Panc1 (cell line): ENCODE measurements at regions not wholly inside any gene's neighbourhood (a gene's known extent, or its start where the extent isn't known, plus 50 kb on each side); places are given as distances from the start of the nearest gene placed in this dataset.

Source experiments
- ATAC-seq: fragments of 200-7000 bp; cut with Tn5 transposase; 2 replicates; pipeline ENCODE4 v1.9.1; 2020; ENCODE audit warnings: mild to moderate bottlenecking, moderate library complexity
- BruUV-seq: library from RNA; stranded (reverse); fragments of 400-500 nt; replicated peaks from 2 replicates; lab custom pipeline; 2021; lab: Mats Ljungman, UMichigan
- CTCF ChIA-PET: fragments of 300-600 bp; sonication (Branson Sonifier 250); formaldehyde crosslinking; loops from one replicate; lab custom pipeline; 2022; ENCODE audit warnings: antibody characterized with exemption; lab: Charles Lee
- POLR2A ChIA-PET: fragments of 300-600 bp; sonication (Branson Sonifier 250); formaldehyde crosslinking; loops from one replicate; lab custom pipeline; 2022; ENCODE audit warnings: antibody characterized with exemption; lab: Charles Lee
- DNase-seq: peaks from one replicate; pipeline ENCODE4 v3.0.0-alpha.2; 2010; ENCODE audit warnings: low read depth, low spot score
- H3K27ac ChIP-seq: 2 replicates; pipeline ENCODE4 v1.5.1; 2011; ENCODE audit warnings: mild to moderate bottlenecking, low read length, inconsistent platforms
- H3K27me3 ChIP-seq: fragments of 200-500 bp; sonication (Bioruptor generic); 2 replicates; pipeline ENCODE4 v1.6.0; 2014; ENCODE audit warnings: low read length, inconsistent platforms; ENCODE audit not compliant: control insufficient read depth, insufficient read depth
- H3K36me3 ChIP-seq: fragments of 200-500 bp; sonication (Bioruptor generic); 2 replicates; pipeline ENCODE4 v1.5.1; 2014; ENCODE audit warnings: inconsistent platforms, mild to moderate bottlenecking, low read length, moderate library complexity; ENCODE audit not compliant: control insufficient read depth, insufficient read depth
- H3K4me1 ChIP-seq: 2 replicates; pipeline ENCODE4 v1.5.1; 2011; ENCODE audit warnings: inconsistent platforms, mild to moderate bottlenecking, low read length, moderate library complexity; ENCODE audit not compliant: control insufficient read depth, insufficient read depth
- H3K4me3 ChIP-seq, 2 experiments: 2 replicates each; pipeline ENCODE4 v1.5.1; 2011 to 2012; ENCODE audit warnings: low read depth in 2 of 2, low read length in 2 of 2, mild to moderate bottlenecking in 2 of 2, inconsistent platforms in 1 of 2, moderate library complexity in 1 of 2
- H3K9me3 ChIP-seq: fragments of 200-500 bp; sonication (Bioruptor generic); 2 replicates; pipeline ENCODE4 v1.5.1; 2014; ENCODE audit warnings: low read depth, mild to moderate bottlenecking, inconsistent platforms, low read length, moderate library complexity; ENCODE audit not compliant: control insufficient read depth, insufficient read depth
- POLR2AphosphoS5 ChIP-seq: IDR thresholded peaks from 2 replicates; pipeline ENCODE4 v1.6.1; 2012; ENCODE audit warnings: mild to moderate bottlenecking, low read depth, low read length, moderate library complexity
- SIN3A ChIP-seq: IDR thresholded peaks from 2 replicates; pipeline ENCODE4 v1.6.1; 2012; ENCODE audit warnings: low read depth, mild to moderate bottlenecking, low read length, moderate library complexity, borderline replicate concordance; ENCODE audit not compliant: insufficient read depth
- TCF7L2 ChIP-seq: IDR thresholded peaks from 2 replicates; pipeline ENCODE4 v1.6.1; 2011; ENCODE audit warnings: mild to moderate bottlenecking, low read depth, low read length, inconsistent platforms
- in situ Hi-C: cut with HindIII; loops from 2 replicates; pipeline ENCODE4 v1.10.0; 2016; ENCODE audit warnings: low sequenced_read_pairs, low pct_unique_long_range_greater_than_20kb
- intact Hi-C: fragments of 100-400 bp; cut with micrococcal nuclease; formaldehyde crosslinking; loops from one replicate; pipeline ENCODE4 v1.10.0; 2022; ENCODE audit not compliant: unreplicated experiment
- TF ChIP-seq, protein P1 (sequence below): fragments of 450-650 bp; IDR thresholded peaks from 2 replicates; pipeline ENCODE4 v1.5.1; 2017; ENCODE audit warnings: mild to moderate bottlenecking
- TF ChIP-seq, protein P2 (sequence below), 2 experiments: IDR thresholded peaks; 2 replicates each; pipeline ENCODE4 v1.6.1; 2011 to 2012; ENCODE audit warnings: low read depth in 2 of 2, control low read depth in 1 of 2, low read length in 1 of 2, mild to moderate bottlenecking in 1 of 2, moderate library complexity in 1 of 2; ENCODE audit not compliant: insufficient read depth in 1 of 2

DNA sequence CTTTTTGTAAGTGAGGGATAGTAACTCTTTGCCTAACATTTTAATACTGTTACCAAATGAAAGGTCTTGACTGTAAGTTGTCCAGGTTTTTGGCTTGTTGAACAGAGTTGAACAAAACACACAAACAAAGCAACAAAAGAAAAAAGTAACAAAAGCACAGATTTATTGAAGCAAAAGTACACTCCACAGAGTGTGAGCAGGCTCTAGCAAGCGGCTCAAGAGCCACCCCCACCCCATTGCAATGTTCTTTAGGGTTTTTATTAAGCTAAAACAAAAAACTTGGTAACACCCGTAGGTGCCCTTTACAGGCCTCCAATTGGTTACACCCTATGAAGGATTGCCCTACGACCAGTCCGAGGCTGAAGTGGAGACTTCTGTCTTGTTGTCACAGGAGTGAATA is 197.4 kb upstream of the MAP3K1 start:
- no peak for ATAC-seq
- Histone ChIP-seq H3K4me3 (no peak overlapping the region), H3K9me3 (peaks cover 21% of the 10 kb centered on the region), H3K27ac (no peak overlapping the region), H3K4me1 (no peaks in the 10 kb centered on the region), H3K36me3 (no peaks in the 10 kb centered on the region), H3K27me3 (no peaks in the 10 kb centered on the region)
- no TSS peak for BruUV-seq
- ChIA-PET POLR2A (no interaction called here), CTCF (no interaction called here)
- intact Hi-C loops = no loop called here
- in situ Hi-C loops = no loop called here
- TF ChIP-seq, protein P1, sequence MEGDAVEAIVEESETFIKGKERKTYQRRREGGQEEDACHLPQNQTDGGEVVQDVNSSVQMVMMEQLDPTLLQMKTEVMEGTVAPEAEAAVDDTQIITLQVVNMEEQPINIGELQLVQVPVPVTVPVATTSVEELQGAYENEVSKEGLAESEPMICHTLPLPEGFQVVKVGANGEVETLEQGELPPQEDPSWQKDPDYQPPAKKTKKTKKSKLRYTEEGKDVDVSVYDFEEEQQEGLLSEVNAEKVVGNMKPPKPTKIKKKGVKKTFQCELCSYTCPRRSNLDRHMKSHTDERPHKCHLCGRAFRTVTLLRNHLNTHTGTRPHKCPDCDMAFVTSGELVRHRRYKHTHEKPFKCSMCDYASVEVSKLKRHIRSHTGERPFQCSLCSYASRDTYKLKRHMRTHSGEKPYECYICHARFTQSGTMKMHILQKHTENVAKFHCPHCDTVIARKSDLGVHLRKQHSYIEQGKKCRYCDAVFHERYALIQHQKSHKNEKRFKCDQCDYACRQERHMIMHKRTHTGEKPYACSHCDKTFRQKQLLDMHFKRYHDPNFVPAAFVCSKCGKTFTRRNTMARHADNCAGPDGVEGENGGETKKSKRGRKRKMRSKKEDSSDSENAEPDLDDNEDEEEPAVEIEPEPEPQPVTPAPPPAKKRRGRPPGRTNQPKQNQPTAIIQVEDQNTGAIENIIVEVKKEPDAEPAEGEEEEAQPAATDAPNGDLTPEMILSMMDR = no peak
- TF ChIP-seq TCF7L2 (no peak), POLR2AphosphoS5 (no peak), SIN3A (no peak)
- TF ChIP-seq, protein P2, sequence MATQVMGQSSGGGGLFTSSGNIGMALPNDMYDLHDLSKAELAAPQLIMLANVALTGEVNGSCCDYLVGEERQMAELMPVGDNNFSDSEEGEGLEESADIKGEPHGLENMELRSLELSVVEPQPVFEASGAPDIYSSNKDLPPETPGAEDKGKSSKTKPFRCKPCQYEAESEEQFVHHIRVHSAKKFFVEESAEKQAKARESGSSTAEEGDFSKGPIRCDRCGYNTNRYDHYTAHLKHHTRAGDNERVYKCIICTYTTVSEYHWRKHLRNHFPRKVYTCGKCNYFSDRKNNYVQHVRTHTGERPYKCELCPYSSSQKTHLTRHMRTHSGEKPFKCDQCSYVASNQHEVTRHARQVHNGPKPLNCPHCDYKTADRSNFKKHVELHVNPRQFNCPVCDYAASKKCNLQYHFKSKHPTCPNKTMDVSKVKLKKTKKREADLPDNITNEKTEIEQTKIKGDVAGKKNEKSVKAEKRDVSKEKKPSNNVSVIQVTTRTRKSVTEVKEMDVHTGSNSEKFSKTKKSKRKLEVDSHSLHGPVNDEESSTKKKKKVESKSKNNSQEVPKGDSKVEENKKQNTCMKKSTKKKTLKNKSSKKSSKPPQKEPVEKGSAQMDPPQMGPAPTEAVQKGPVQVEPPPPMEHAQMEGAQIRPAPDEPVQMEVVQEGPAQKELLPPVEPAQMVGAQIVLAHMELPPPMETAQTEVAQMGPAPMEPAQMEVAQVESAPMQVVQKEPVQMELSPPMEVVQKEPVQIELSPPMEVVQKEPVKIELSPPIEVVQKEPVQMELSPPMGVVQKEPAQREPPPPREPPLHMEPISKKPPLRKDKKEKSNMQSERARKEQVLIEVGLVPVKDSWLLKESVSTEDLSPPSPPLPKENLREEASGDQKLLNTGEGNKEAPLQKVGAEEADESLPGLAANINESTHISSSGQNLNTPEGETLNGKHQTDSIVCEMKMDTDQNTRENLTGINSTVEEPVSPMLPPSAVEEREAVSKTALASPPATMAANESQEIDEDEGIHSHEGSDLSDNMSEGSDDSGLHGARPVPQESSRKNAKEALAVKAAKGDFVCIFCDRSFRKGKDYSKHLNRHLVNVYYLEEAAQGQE (IDR thresholded peaks at IDR 0.05; ENCODE audit: insufficient read depth in 1 of 2, low read depth in 2 of 2, low read length in 1 of 2) = no peak
- no peak for DNase-seq

DNA sequence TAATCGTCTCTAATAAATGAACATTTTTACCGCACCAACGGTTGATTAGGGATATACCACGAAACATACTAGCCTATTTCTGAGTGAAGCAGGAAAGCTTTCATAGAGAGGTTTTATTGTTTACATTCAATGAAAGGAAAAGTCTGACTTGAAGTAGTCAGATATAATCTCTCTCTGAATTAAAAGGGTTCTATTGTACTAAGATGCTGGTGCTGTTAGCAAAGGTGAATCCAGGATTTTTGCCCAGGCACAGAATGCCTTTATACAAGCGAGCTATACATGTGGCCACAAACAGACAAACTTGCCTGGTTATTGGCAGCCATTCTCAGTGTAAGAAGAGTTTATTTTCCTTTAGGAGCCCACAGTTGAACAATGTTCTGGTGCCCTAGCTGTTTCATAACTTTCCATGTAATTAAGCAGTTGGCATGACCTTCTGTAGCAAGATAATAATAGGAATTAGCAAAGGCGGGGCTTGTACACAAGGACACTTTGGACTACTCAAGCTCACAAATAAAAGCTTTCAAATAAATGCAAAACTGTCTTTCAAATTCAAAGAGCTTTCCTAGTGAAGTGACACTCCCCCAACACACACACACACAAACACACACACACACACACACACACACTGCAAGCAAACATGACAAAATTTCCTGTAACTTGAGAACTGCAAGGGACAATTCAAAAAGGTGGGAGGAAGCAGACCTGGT is 198.7 kb upstream of the MAP3K1 start:
- intact Hi-C loops (no loop called here), in situ Hi-C loops (no loop called here)
- ChIA-PET CTCF (interaction anchor here (0.6 kb wide), 1 partner anchor 20 kb away, joined by 4 read pairs; no protein-coding TSS in a partner anchor), POLR2A (interaction anchor here (0.7 kb wide), 1 partner anchor 614 kb away, joined by 3 read pairs; no protein-coding TSS in a partner anchor)
- H3K27ac ChIP-seq = no peak overlapping the region
- H3K27me3 ChIP-seq = no peaks in the 10 kb centered on the region
- no peak overlapping the region for H3K4me3 ChIP-seq
- DNase-seq (no peak), ATAC-seq (no peak)
- H3K4me1 ChIP-seq = no peaks in the 10 kb centered on the region
- TF ChIP-seq SIN3A (no peak), POLR2AphosphoS5 (no peak), TCF7L2 (no peak)
- TF ChIP-seq, protein P1 = no peak
- TF ChIP-seq, protein P2 (IDR thresholded peaks at IDR 0.05; ENCODE audit: insufficient read depth in 1 of 2, low read depth in 2 of 2, low read length in 1 of 2) = no peak
- H3K9me3 ChIP-seq = peaks cover 21% of the 10 kb centered on the region
- no peaks in the 10 kb centered on the region for H3K36me3 ChIP-seq
- no TSS peak for BruUV-seq
